Left renal cortex interstitium (tissue), 4 donors: ENCODE measurements at regions not wholly inside any gene's neighbourhood (a gene's known extent, or its start where the extent isn't known, plus 50 kb on each side); places are given as distances from the start of the nearest gene placed in this dataset.

Experiments used
- DNase-seq, 4 donors: peaks; one replicate each; pipeline ENCODE4 v3.0.0-alpha.2; 2013; ENCODE audit warnings: low read depth in 4 of 4, low spot score in 2 of 4, missing footprints in 1 of 4

GRCh38 chr13:40200273-40200978 is 466.0 kb downstream of the FOXO1 start:
- no peak for DNase-seq

GRCh38 chr13:40204246-40204645 is 462.2 kb downstream of the FOXO1 start:
- no peak for DNase-seq

- no peak for DNase-seq
These were observed 460.6 kb downstream of the FOXO1 start for GRCh38 chr13:40205771-40206240.

- DNase-seq: no peak
These were observed 460.0 kb downstream of the FOXO1 start for GRCh38 chr13:40206241-40207000.

- DNase-seq: no peak
These were observed 459.4 kb downstream of the FOXO1 start for GRCh38 chr13:40207001-40207478.

- DNase-seq: no peak
These were observed 457.9 kb downstream of the FOXO1 start for GRCh38 chr13:40208517-40208916.

GRCh38 chr13:40210865-40211585 is 455.4 kb downstream of the FOXO1 start:
- DNase-seq: no peak

GRCh38 chr13:40211586-40211968 is 454.9 kb downstream of the FOXO1 start:
- no peak for DNase-seq

GRCh38 chr13:40213779-40214178 is 452.7 kb downstream of the FOXO1 start:
- no peak for DNase-seq

- DNase-seq: no peak
These were observed 451.1 kb downstream of the FOXO1 start for GRCh38 chr13:40215311-40215710.

- no peak for DNase-seq
These were observed 450.7 kb downstream of the FOXO1 start for GRCh38 chr13:40215747-40216146.

- DNase-seq: no peak
These were observed 448.8 kb downstream of the FOXO1 start for GRCh38 chr13:40217675-40218074.

GRCh38 chr13:40220299-40220935 is 446.0 kb downstream of the FOXO1 start:
- no peak for DNase-seq

- no peak for DNase-seq
These were observed 445.3 kb downstream of the FOXO1 start for GRCh38 chr13:40221131-40221459.

GRCh38 chr13:40221460-40222201 is 444.8 kb downstream of the FOXO1 start:
- DNase-seq: no peak

- DNase-seq: no peak
These were observed 442.9 kb downstream of the FOXO1 start for GRCh38 chr13:40223585-40223984.

GRCh38 chr13:40228496-40228895 is 437.9 kb downstream of the FOXO1 start:
- DNase-seq: no peak

- no peak for DNase-seq
These were observed 437.5 kb downstream of the FOXO1 start for GRCh38 chr13:40228990-40229389.

GRCh38 chr13:40230833-40231266 is 435.6 kb downstream of the FOXO1 start:
- no peak for DNase-seq

GRCh38 chr13:40231311-40231710 is 435.1 kb downstream of the FOXO1 start:
- DNase-seq: no peak
